Activated CD8-positive, alpha-beta memory T cell treated with anti-CD3 and anti-CD28 coated beads for 36 hours (primary cell): ENCODE measurements at regions not wholly inside any gene's neighbourhood (a gene's known extent, or its start where the extent isn't known, plus 50 kb on each side); places are given as distances from the start of the nearest gene placed in this dataset.

Experiments
- CTCF ChIA-PET: fragments of 350-600 bp; sonication (Branson Sonifier 250); formaldehyde crosslinking; loops from one replicate; lab custom pipeline; 2021; ENCODE audit warnings: antibody characterized with exemption; lab: Charles Lee
- POLR2A ChIA-PET: fragments of 350-600 bp; sonication (Branson Sonifier 250); formaldehyde crosslinking; loops from one replicate; lab custom pipeline; 2021; ENCODE audit warnings: antibody characterized with exemption; lab: Charles Lee

DNA sequence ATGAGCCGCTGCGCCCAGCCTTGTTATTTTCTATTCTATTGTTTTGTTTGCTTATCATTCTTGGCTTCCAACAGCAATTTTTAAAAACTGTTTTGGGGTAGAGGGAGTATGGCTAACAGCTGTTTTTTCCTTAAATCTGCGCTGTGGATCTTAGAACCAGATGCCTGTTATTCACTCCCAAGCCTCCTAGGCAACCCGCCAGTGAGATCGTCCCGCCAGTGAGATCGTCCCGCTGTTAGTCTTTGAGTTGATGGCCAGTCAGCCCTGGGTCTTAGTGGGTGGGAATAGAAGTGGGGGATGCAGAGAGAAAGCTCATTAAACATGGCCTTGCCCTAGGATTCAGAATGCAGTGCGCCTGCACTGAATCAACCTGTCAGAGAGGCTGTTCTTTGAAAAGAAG, 67.3 kb upstream of the BICD1 start:
- POLR2A ChIA-PET: no interaction called here
- CTCF ChIA-PET: interaction anchor here (0.7 kb wide), 1 partner anchor 79 kb away, joined by 3 read pairs; no protein-coding TSS in a partner anchor

DNA sequence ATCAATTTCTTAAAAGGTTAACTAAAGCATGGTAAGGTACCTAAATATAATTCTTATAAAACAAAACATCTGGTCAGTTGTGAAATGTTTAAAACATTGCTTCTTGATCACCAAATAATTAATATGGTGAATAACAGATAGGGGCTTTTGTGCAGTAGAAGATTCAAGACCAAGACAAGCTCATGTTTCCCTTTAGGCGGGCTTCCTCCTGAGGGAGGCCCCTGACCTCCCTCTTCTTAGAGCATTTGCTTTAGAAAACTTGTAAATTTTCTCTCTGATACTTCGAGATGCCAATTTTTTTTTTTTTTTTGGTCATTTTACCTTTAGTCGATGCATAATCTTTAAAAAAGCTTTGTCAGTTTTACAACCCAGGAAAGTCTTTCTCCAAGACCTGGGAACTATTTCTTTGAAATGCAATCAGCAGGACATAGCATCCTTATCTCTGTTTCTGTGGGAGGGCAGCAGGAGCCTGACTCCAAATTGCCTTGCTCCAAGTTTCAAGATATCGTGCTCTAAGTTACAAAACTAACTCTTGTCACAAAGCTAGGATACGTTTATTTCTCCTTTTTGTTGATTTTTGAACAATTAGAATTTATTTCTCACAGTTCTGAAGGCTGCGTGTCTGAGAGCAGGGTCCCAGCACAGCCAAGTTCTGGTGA, 66.6 kb upstream of the BICD1 start:
- POLR2A ChIA-PET: no interaction called here
- CTCF ChIA-PET: interaction anchor here (0.7 kb wide), 1 partner anchor 80 kb away, joined by 3 read pairs; no protein-coding TSS in a partner anchor

DNA sequence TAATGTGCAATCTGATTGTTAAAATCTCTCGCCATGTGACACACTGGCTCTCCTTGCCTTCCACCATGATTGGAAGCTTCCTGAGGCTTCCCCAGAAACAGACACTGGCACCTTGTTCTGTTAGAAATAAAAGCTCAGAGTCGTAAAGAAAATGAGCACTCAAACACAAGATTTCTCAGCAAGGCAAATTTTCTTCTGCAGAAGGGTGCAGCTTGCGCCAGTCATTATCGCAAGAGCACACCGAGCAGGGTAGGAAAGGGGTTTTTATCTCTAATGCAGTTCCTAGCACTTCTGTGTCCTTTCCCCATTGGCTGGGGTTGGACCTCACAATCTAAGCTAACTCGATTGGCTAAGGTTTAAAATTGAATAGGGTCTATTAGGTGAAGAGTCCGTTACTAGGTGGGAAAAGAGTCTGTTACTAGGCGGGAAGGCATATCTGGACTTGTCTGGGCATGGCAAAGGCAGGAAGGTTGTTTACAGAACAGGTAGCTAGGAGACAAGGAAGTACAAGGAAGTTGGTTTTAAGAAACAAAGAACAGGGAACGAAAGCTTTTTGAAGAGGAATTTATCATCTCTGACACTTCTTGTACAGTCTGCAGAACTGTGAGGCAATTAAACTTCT, 62.6 kb upstream of the BICD1 start:
- ChIA-PET CTCF (no interaction called here), POLR2A (no interaction called here)

DNA sequence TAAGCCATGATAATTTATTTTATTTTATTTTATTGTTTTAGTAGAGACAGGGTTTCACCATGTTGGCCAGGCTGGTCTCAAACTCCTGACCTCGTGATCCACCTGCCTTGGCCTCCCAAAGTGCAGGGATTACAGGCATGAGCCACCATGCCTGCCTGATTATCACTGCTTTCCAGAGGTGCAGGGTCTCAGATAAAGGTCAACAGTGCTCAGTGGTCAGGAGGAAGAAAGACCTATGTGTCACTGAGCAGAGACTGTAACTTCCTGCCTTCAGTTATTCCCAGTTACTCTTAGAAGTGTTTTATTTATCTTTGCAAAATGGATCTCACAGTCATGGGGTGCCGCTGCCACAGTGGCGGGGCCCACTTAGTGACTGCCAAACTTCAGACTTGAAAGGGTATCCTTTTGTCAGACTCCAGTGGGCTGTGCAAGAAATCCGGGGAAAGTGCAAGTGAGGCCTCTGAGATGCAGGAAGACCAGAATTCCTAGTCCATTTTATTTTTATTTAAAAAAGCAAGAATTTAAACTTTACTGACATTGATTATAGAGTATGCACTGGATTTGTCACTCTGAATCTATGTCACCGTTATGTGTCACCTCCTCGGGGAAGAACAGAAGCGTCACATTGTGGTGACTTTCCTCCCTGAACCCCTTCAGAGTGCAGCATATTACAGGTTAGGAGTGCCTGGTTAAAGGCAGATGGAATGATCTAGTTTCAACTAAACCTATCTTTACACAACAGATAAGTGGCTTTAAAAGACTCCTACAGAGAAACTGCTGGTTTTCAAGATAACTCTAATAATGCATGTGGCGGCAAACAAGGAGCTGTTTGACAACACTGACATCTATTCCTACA, 59.1 kb upstream of the BICD1 start:
- CTCF ChIA-PET: no interaction called here
- POLR2A ChIA-PET: no interaction called here

DNA sequence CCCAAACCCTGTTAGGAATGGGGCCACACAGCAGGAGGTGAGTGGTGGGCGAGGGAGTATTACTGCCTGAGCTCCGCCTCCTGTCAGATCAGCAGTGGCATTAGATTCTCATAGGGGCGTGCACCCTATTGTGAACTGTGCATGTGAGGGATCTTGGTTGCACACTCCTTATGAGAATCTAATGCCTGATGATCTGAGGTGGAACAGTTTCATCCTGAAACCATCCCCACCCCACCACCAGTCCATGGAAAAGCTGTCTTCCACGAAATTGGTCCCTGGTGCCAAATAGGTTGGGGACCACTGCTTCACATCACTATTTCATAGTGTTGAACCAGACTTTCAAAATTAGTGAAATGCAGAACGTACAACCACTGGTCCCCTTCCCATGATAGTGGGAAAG, 57.9 kb upstream of the BICD1 start:
- ChIA-PET CTCF (interaction anchor here (0.7 kb wide), 1 partner anchor 12 kb away, joined by 3 read pairs; no protein-coding TSS in a partner anchor), POLR2A (no interaction called here)

DNA sequence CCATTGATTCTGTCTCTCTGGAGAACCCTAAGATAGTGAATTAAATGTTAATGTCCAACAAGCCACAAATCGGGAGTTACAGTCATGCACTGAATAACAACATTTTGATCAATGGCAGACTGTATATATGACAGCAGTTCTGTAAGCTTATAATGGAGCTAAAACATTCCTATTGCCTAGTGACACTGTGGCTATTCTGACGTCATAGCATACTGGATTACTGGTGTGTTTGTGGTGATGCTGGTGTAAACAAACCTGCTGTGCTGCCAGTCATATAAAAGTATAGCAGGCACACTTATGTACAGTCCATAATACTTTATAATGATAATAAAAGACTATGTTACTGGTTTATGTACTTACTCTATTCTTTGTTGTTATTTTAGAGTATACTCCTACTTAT, 56.7 kb upstream of the BICD1 start:
- ChIA-PET CTCF (interaction anchor here (0.6 to 0.9 kb wide), 2 partner anchors 11 to 66 kb away, joined by 3 to 4 read pairs; no protein-coding TSS in a partner anchor), POLR2A (no interaction called here)

DNA sequence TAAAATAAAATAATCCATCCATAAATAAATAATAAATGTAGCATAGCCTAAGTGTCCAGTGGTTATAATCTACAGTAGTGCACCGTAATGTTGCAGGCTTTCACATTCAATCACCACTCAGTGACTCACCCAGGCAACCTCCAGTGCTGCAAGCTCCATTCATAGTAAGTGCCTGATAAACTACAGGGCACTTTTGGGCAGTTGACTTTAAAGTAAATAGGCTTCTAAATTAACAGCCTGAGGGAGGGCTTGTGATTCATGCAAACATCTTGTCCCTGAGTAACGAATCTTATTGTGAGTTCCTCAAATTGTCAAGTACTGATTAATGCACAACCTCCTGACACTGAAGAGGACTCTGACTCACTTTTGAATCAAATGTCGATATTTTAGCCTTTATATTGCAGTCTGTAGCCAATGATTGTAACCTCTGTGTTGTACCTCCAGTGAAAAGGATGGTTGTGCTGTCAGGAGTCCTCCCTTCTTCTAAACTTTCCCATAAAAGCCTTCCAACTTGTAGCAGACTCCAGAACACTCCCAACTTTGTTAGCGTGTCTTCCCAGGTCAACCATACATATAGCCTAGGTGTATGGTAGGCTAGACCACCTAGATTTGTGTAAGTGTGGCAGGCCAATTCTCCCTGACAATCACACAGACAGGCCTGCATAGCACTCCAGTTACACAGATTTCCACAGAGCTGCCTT, 55.0 kb upstream of the BICD1 start:
- ChIA-PET POLR2A (no interaction called here), CTCF (interaction anchor here (1.3 kb wide), 1 partner anchor 9 kb away, joined by 5 read pairs; no protein-coding TSS in a partner anchor)

DNA sequence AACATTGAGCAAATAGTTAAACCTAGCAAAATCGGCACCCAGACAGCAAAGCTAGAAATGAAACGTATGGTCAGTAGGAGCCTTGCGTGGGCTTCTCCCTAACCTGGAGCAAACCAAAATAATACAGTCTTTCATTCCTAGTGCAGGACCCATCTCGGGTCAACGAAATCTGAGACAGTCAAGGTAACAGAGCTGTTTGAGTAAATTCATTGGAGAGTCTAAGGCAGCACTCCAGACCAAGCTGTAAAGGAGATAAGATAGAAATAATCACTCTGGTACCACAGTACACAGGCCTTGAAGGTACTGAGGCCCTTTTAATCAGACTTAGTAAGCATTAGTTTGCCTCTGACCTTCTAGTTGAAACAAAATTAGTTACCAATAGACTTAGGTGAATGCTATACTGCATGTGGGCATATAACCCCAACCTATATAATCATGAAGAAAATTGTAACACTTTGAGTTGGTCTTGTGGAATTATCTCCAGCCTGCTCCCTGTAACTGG, 54.4 kb upstream of the BICD1 start:
- ChIA-PET CTCF (no interaction called here), POLR2A (interaction anchor here (0.7 kb wide), 1 partner anchor 399 kb away, joined by 5 read pairs; no protein-coding TSS in a partner anchor)

DNA sequence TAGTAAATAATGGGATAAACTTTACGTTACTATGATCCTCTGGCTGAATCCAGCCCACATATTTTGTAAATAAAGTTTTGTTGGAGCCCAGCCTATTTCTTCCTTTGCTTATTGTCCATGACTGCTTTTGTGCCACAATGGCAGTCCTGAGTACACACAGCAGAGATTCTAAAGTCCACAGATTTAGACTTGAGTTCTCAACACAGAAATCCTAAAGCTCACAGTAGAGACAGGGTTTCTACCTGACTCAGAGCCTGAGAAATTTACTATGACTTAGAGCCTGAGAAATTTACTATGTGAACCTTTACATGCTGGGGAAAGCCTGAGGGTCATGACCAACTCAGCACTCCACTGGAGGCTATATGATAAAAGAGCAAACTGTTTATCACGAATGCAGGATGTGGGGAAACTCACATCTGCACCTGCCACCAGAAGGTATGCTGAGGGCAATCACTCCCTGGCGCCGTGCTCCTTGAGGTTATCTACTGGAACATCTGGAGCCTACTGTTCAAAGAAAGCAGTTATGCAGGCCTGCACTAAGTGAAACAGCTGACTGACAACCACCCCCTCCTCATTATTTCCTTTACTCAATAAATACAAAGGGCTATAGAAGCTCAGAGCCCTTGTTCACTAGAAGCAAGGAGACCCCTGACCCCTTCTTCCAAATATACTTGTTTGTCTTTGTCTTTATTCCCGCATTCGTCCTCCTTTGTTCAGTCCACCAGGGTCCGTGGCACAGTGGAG, 52.6 kb upstream of the BICD1 start:
- ChIA-PET POLR2A (no interaction called here), CTCF (interaction anchor here (1.9 kb wide), 1 partner anchor 258 kb away, joined by 4 read pairs; no protein-coding TSS in a partner anchor)
